ENCODE measurements at regions not wholly inside any gene's neighbourhood (a gene's known extent, or its start where the extent isn't known, plus 50 kb on each side); places are given as distances from the start of the nearest gene placed in this dataset.

GRCh38 chr4:120130786-120131185, 64.1 kb upstream of the MAD2L1 start:
- Histone ChIP-seq H3K27me3 (no peaks in the 10 kb centered on the region), H3K27ac (no peak overlapping the region), H3K9me3 (no peaks in the 10 kb centered on the region), H3K4me1 (no peaks in the 10 kb centered on the region), H3K36me3 (no peaks in the 10 kb centered on the region), H3K4me3 (no peak overlapping the region)
- 55% methylated on average over 2 of the region's 2 CpGs for WGBS (ENCODE audit: insufficient coverage, low coverage, low lambda C conversion rate, missing lambda C conversion rate)
- DNase-seq (no peak), ATAC-seq (no peak)
- intact Hi-C loops (cut with DNase I): no loop called here
- TF ChIP-seq CTCF (IDR thresholded peaks at IDR 0.05) (no peak), POLR2A (IDR thresholded peaks at IDR 0.05) (no peak)

Measured in right lobe of liver (tissue), 6 donors.